Cerebellar nuclear complex (tissue), 1 donor: ENCODE measurements at regions not wholly inside any gene's neighbourhood (a gene's known extent, or its start where the extent isn't known, plus 50 kb on each side); places are given as distances from the start of the nearest gene placed in this dataset.

ENCODE experiments used
- DNase-seq, 2 experiments: peaks; one replicate each; lab custom pipeline; 2025; lab: John Stamatoyannopoulos, UW

GRCh38 chr11:127411283-127411682 lies 410.7 kb upstream of the KIRREL3 start:
- DNase-seq, result no peak

- no peak for DNase-seq
These were observed 394.5 kb upstream of the KIRREL3 start for GRCh38 chr11:127395034-127395433.

GRCh38 chr11:127393460-127393997 lies 393.0 kb upstream of the KIRREL3 start:
- DNase-seq, result no peak

DNA sequence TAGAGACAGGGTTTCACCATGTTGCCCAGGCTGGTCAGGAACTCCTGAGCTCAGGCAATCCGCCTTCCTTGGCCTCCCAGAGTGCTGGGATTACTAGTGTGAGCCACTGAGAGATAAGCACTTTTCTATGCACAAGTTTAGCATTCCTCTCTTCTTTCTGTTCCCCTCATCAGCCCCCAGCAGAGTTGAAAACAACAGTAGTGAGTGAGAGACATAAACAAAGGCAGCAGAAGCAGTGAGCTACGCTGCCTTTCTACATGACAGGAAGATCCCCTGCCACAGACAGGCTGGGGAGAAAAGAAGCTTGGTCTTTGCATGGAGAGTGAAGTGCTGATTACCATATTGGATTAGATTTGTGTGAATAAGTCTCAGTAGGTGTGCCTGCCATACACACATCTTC lies 392.0 kb upstream of the KIRREL3 start:
- DNase-seq, result no peak

DNA sequence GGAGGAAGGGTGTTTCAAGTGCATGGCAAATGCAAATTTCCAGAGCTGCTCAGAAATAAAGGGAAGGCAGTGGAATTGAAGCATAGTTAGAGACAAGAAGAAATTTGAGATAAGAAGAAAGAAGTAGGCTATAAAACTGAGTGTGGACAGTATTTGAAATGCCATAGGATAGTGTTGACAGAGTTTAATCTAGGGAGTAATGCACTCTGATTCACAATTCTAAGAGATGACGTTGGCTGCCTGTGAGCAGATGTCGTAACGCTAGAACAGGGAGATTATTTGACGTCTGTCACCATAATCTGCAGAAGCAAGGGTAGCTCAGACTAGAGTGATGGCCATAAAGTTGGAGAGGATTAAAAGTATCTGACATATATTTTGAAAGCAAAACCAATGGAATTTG lies 389.9 kb upstream of the KIRREL3 start:
- no peak for DNase-seq

- DNase-seq, result no peak
These were observed 384.5 kb upstream of the KIRREL3 start for GRCh38 chr11:127385071-127385470.

DNA sequence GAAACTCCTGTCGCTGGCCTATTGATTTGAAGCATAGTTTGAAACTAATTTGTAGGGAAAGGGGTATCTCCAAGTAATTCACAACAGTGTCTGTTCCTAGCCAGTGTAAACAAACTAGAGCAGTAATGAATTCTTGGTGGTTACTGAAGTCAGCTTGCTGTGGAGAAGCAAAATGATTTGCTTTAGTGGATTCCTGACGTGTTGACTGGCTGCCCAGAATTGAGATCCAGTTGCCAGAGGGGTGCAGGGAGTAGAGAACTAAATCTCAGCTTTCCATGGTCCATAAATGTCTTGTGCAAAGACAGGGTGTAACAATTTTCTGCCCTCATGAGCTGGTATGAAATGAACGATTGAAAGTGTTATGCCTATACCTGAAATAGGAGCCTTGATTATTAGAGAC lies 382.5 kb upstream of the KIRREL3 start:
- DNase-seq, result no peak

DNA sequence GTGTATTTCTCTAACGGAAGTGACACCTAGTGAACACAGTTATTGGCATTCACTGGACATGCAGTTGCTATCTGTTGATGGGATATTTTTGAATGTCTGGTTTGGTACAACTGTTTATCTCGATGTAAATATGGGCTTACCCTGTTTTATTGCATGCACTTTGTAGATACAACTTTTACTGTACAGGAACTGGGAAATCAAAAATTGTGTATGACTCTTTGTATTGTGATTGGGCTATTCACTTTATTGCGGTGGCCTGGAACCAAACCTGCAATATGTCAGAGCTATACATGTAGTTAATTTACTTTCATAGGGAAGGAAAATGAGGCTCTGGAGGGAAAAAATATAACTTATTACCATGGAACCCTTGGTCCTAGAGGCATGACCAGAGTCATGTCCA lies 380.7 kb upstream of the KIRREL3 start:
- no peak for DNase-seq

- no peak for DNase-seq
These were observed 379.1 kb upstream of the KIRREL3 start for GRCh38 chr11:127379686-127380085.

GRCh38 chr11:127376301-127376700 lies 375.7 kb upstream of the KIRREL3 start:
- no peak for DNase-seq

DNA sequence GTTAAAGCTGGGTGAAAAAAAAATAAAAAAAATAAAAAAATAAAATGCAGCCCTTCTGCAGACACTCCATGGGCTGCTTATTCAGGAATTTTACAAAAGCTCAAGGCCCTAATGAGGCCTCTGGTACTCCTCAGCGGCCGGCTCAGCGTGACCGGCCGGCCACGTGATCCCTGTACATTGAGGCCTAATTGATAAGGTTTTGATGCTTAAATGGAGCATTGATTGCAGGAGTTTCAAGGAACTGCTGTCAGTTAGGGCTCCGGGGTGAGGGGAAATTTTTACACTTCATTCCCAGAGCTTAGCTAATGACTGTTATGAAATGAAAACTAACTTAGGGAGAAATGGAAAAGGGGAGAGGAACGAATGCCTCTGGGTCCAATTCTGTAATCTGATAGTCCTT lies 368.8 kb upstream of the KIRREL3 start:
- no peak for DNase-seq

DNA sequence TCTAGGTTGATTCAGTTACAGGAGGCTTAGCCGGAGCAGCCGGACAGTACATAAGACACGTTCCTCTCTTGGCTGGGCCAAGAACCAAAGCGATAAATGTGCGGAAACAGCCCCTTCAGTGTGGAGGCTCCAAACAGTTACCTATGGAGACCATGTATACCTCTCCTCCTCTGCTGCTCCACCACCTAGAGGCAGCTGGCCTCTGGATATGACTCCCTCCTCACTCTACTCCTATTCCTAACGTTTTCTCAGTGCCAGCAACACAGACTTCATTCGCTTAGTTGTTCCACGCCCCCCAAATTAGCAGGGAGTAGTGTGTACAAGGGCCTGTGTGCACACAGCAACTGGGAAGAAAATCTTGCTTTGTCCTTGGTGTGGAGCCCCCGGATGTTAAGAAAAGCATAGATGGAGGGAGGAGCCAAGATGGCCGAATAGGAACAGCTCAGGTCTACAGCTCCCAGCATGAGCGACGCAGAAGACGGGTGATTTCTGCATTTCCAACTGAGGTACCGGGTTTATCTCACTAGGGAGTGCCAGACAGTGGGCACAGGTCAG lies 362.3 kb upstream of the KIRREL3 start:
- no peak for DNase-seq

GRCh38 chr11:127358160-127358559 lies 357.6 kb upstream of the KIRREL3 start:
- no peak for DNase-seq

- no peak for DNase-seq
These were observed 349.9 kb upstream of the KIRREL3 start for GRCh38 chr11:127350476-127350875.

GRCh38 chr11:127345819-127346459 lies 345.4 kb upstream of the KIRREL3 start:
- no peak for DNase-seq

- DNase-seq, result no peak
These were observed 339.9 kb upstream of the KIRREL3 start for GRCh38 chr11:127340438-127340837.

- no peak for DNase-seq
These were observed 338.8 kb upstream of the KIRREL3 start for GRCh38 chr11:127339376-127339775.

DNA sequence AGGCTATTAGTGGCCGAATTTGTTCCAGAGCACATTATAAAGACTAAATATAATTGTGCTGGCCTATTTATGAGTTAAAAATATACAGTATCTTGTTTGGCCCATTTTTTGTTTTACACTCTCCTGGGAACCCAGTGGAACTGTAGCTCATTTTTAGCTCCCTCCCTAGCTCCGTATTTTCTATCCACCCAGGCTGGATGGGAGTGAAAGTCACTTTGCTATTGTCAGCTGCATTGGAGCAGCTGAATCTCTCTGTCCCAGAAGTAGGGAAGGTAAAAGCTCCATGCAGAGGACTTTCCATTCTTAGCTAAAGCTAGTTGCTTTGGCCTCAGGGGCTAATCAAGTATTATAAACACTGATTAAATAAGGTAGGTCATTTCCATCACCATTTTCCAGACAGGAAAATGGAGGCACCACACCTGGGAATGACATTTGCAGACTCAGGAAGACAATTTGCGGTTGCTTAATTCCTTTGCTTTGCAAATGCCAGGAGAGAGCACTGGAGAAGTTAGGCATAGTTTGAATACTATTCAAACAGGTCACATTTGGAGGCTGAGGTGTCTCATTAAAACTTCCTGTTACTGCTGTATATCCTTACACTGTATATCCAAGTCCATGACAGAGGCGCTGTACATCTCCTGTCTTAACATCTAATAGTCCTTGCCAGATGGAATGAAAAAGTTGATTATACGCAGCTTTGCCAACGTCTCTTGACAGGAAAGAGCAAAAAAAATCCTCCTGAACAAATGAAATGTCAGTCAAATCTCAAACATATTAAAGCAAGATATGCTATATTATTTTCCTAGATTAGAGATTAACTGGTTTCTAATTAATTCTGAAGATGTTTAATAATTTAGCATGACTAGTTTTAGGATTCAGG lies 338.1 kb upstream of the KIRREL3 start:
- no peak for DNase-seq

DNA sequence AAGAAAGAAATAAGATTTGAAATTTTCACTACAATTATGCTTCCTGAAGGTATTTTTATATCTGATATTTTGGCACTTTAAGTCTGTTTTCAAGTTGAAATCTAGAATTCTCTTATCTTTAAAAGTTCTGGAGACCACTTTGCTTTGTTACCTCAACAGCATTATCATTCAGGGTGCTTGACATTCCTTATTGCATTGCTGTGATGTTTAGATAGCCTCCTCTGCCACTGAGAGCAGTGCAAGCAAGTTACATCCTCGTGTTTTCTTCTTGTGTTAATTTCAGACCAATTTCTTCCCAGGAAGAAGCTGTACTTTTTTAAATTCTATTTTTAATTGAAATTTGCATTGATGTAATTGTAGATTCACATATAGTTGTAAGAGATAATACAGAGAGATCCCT lies 333.9 kb upstream of the KIRREL3 start:
- no peak for DNase-seq

DNA sequence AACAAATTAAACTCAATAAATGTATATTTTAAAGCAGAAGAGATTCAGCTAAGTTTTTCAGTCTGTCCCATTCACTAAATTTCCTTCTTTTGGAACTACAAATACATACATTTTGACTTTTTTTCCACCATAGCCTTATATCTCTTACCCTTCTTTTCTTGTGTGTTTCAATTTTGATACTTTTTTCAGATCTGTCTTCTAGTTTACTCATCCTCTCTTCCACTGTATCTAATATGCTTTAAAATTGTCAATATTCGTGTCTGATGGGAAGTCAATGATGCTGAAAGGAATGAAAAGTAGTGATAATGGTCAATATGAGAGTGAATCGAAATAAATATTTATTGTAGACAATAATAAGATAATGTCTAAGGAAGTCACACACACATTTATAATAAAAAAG lies 332.3 kb upstream of the KIRREL3 start:
- DNase-seq, result no peak

DNA sequence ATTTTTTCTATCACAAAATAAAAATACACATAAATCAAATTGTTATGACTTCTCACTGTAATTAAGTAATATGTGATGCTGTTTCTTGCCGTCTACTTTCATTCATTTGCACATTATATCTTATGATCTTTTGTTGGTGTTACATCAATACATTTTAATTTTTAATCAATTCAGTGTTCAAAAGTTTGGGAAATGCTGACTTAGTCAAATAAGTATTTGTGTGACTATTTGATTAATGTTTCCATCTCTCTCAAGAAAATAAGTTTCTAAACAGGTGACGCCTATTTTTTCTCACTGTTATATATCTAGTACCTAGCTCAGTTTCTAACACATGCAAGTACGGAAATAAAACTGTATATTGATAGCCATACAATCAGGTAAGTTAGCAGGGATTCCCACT lies 329.5 kb upstream of the KIRREL3 start:
- no peak for DNase-seq

DNA sequence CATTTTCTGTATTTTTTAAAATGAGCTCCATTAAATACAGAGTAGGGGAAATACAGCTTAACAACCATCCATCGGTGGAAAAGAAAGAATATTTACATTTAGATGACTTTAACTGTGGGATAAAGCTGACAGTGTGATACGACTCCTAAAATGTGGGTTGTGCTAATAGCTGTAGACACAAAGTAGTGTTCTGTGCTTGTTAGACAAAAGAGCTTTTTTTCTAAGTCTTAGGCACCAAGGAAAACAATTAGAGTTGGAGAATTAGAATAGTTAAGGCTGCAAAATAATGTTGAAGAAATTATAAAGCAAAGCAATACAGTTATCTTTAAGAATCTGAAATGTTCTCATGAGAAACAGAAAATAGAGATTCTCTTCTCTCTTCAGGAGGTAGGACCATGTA lies 307.7 kb upstream of the KIRREL3 start:
- no peak for DNase-seq

GRCh38 chr11:127307700-127308099 lies 307.1 kb upstream of the KIRREL3 start:
- DNase-seq, result no peak
